ENCODE measurements at regions not wholly inside any gene's neighbourhood (a gene's known extent, or its start where the extent isn't known, plus 50 kb on each side); places are given as distances from the start of the nearest gene placed in this dataset.

- Histone ChIP-seq H3K27me3 (no peaks in the 10 kb centered on the region), H3K27ac (no peak overlapping the region), H3K36me3 (no peaks in the 10 kb centered on the region), H3K4me3 (no peak overlapping the region), H3K9me3 (no peaks in the 10 kb centered on the region), H3K4me1 (no peaks in the 10 kb centered on the region)
- 47 to 67% methylated on average over 6 of the region's 6 CpGs for WGBS, 2 donors
- no peak for DNase-seq
- TF ChIP-seq POLR2AphosphoS5 (IDR thresholded peaks at IDR 0.05) (no peak), POLR2A (IDR thresholded peaks at IDR 0.05) (no peak), EP300 (IDR thresholded peaks at IDR 0.05) (no peak)
- TF ChIP-seq, protein P1, sequence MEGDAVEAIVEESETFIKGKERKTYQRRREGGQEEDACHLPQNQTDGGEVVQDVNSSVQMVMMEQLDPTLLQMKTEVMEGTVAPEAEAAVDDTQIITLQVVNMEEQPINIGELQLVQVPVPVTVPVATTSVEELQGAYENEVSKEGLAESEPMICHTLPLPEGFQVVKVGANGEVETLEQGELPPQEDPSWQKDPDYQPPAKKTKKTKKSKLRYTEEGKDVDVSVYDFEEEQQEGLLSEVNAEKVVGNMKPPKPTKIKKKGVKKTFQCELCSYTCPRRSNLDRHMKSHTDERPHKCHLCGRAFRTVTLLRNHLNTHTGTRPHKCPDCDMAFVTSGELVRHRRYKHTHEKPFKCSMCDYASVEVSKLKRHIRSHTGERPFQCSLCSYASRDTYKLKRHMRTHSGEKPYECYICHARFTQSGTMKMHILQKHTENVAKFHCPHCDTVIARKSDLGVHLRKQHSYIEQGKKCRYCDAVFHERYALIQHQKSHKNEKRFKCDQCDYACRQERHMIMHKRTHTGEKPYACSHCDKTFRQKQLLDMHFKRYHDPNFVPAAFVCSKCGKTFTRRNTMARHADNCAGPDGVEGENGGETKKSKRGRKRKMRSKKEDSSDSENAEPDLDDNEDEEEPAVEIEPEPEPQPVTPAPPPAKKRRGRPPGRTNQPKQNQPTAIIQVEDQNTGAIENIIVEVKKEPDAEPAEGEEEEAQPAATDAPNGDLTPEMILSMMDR (IDR thresholded peaks at IDR 0.05): no peak
- intact Hi-C loops (cut with DNase I): no loop called here
Measured at GRCh38 chr5:54876556-54876955, 108.8 kb downstream of the ESM1 start.

DNA sequence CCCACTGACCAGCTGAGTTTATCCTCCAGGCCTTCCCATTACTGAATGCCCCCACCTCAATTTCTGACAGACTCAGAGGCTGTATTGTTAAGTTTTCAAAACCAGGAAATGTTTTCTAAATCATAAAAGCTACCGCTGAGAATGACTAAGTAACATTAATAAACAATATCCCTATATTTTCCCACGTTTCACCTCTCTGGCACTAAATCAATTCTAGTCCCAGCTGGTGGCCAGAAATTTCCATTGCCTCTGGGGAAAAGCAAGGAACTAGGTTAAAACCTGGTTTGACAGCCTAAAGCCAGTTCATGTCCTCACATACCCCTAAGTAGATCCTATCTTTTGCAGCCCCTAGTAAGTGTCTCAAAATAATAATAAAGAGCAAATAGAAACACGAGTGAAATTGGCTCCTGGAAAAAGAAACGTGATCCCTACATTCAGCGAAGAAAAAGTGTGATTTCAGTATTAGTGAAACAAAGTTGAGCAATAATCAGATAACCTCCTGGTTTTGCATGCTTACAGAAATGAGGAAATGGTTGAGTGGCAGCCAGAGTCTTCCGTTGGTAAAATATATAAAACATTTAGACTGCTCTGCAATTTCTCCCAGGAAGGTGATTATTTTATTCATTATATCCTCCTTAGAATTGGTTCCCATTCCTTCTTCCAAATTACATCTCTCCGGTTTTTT lies 110.9 kb downstream of the ESM1 start:
- intact Hi-C loops (cut with DNase I): no loop called here
- no peaks in the 10 kb centered on the region for H3K36me3 ChIP-seq
- no peak overlapping the region for H3K27ac ChIP-seq

GRCh38 chr5:54873691-54874090 lies 111.7 kb downstream of the ESM1 start:
- no peak for TF ChIP-seq EP300 (IDR thresholded peaks at IDR 0.05)
- TF ChIP-seq POLR2A (IDR thresholded peaks at IDR 0.05): no peak
- no peak overlapping the region for H3K27ac ChIP-seq
- WGBS, 2 donors: 81 to 87% methylated on average over 2 of the region's 2 CpGs
- H3K4me3 ChIP-seq: no peak overlapping the region
- H3K4me1 ChIP-seq: no peaks in the 10 kb centered on the region
- H3K36me3 ChIP-seq: no peaks in the 10 kb centered on the region
- intact Hi-C loops (cut with DNase I): no loop called here
- no peaks in the 10 kb centered on the region for H3K27me3 ChIP-seq
- no peak for DNase-seq
- no peaks in the 10 kb centered on the region for H3K9me3 ChIP-seq

More for the DNA sequence above, 110.9 kb downstream of the ESM1 start:
- H3K4me3 ChIP-seq: no peak overlapping the region
- no peaks in the 10 kb centered on the region for H3K27me3 ChIP-seq
- no peak for DNase-seq
- no peaks in the 10 kb centered on the region for H3K9me3 ChIP-seq
- no peaks in the 10 kb centered on the region for H3K4me1 ChIP-seq
- TF ChIP-seq, protein P1 (IDR thresholded peaks at IDR 0.05): no peak
- no peak for TF ChIP-seq POLR2AphosphoS5 (IDR thresholded peaks at IDR 0.05)
- no peak for TF ChIP-seq EP300 (IDR thresholded peaks at IDR 0.05)
- TF ChIP-seq POLR2A (IDR thresholded peaks at IDR 0.05): no peak
- WGBS, 2 donors: 32 to 42% methylated on average over 7 of the region's 7 CpGs

- Histone ChIP-seq H3K27ac (no peak overlapping the region), H3K9me3 (no peaks in the 10 kb centered on the region), H3K36me3 (no peaks in the 10 kb centered on the region), H3K4me1 (no peaks in the 10 kb centered on the region), H3K4me3 (no peak overlapping the region), H3K27me3 (no peaks in the 10 kb centered on the region)
- 87 to 91% methylated on average over 1 of the region's 1 CpG for whole genome bisulfite sequencing, 2 donors
- intact Hi-C loops (cut with DNase I): no loop called here
- no peak for DNase-seq
- TF ChIP-seq POLR2A (IDR thresholded peaks at IDR 0.05) (no peak), EP300 (IDR thresholded peaks at IDR 0.05) (no peak), POLR2AphosphoS5 (IDR thresholded peaks at IDR 0.05) (no peak)
- TF ChIP-seq, protein P1 (IDR thresholded peaks at IDR 0.05): no peak
Measured at GRCh38 chr5:54872810-54873209, 112.6 kb downstream of the ESM1 start.

GRCh38 chr5:54870271-54870670 lies 115.1 kb downstream of the ESM1 start:
- Histone ChIP-seq H3K9me3 (no peaks in the 10 kb centered on the region), H3K4me3 (no peak overlapping the region), H3K4me1 (peaks cover 0 to 4% (median 0%) of the 10 kb centered on the region in 4 donors), H3K27ac (no peak overlapping the region), H3K27me3 (no peaks in the 10 kb centered on the region), H3K36me3 (no peaks in the 10 kb centered on the region)
- WGBS, 2 donors: 77 to 89% methylated on average over 3 of the region's 3 CpGs
- intact Hi-C loops (cut with DNase I): no loop called here
- DNase-seq: no peak
- TF ChIP-seq EP300 (IDR thresholded peaks at IDR 0.05): no peak
- TF ChIP-seq POLR2AphosphoS5 (IDR thresholded peaks at IDR 0.05): no peak
- TF ChIP-seq, protein P1 (IDR thresholded peaks at IDR 0.05): no peak
- no peak for TF ChIP-seq POLR2A (IDR thresholded peaks at IDR 0.05)
